Neural cell (in vitro differentiated cells): ENCODE measurements at regions not wholly inside any gene's neighbourhood (a gene's known extent, or its start where the extent isn't known, plus 50 kb on each side); places are given as distances from the start of the nearest gene placed in this dataset.

ENCODE experiments used
- H2AFZ ChIP-seq: fragments of 200-600, 300-800 bp; sonication (generic), shearing (Covaris generic); 2 replicates; pipeline ENCODE4 v1.6.0; 2014; ENCODE audit warnings: low read depth, mild to moderate bottlenecking, antibody characterized with exemption, low read length, moderate library complexity
- H3F3A ChIP-seq: fragments of 200-600 bp; shearing (Covaris generic); 2 replicates; pipeline ENCODE4 v1.6.1; 2016; ENCODE audit warnings: mild to moderate bottlenecking, moderate library complexity, mixed read lengths, antibody characterized with exemption, low read length; ENCODE audit not compliant: insufficient read depth, poor library complexity, severe bottlenecking
- H3K27ac ChIP-seq: fragments of 200-600, 300-800 bp; sonication (generic), shearing (Covaris generic); 2 replicates; pipeline ENCODE4 v1.5.1; 2014; ENCODE audit warnings: mild to moderate bottlenecking, low read length, moderate library complexity
- H3K27me3 ChIP-seq: fragments of 300-800, 200-600 bp; sonication (generic), shearing (Covaris generic); 2 replicates; pipeline ENCODE4 v1.6.0; 2014; ENCODE audit warnings: mild to moderate bottlenecking, low read depth, low read length, moderate library complexity; ENCODE audit not compliant: insufficient read depth
- H3K36me3 ChIP-seq: fragments of 300-800, 200-600 bp; sonication (generic), shearing (Covaris generic); 2 replicates; pipeline ENCODE4 v1.5.1; 2014; ENCODE audit warnings: mild to moderate bottlenecking, antibody characterized with exemption, low read length, moderate library complexity; ENCODE audit not compliant: insufficient read depth
- H3K4me2 ChIP-seq: fragments of 300-800, 200-600 bp; sonication (generic), shearing (Covaris generic); 2 replicates; pipeline ENCODE4 v1.6.0; 2014; ENCODE audit warnings: mild to moderate bottlenecking, low read length
- H3K4me3 ChIP-seq: fragments of 300-800, 200-600 bp; sonication (generic), shearing (Covaris generic); 2 replicates; pipeline ENCODE4 v1.5.1; 2014; ENCODE audit warnings: mild to moderate bottlenecking, low read length, moderate library complexity
- H3K79me2 ChIP-seq: fragments of 200-600 bp; shearing (Covaris generic); replicated peaks from 2 replicates; pipeline ENCODE4 v1.6.0; 2014; ENCODE audit warnings: mild to moderate bottlenecking, low read length, moderate library complexity; ENCODE audit not compliant: insufficient read depth
- H3K9ac ChIP-seq: fragments of 300-800, 200-600 bp; sonication (generic), shearing (Covaris generic); 2 replicates; pipeline ENCODE4 v1.6.1; 2016; ENCODE audit warnings: mild to moderate bottlenecking, low read length, mixed read lengths
- H3K9me2 ChIP-seq: fragments of 200-600 bp; shearing (Covaris generic); 2 replicates; pipeline ENCODE4 v1.6.1; 2016; ENCODE audit warnings: mild to moderate bottlenecking, low read length, mixed read lengths; ENCODE audit not compliant: insufficient read depth
- H3K9me3 ChIP-seq: fragments of 200-600, 300-800 bp; sonication (generic), shearing (Covaris generic); 2 replicates; pipeline ENCODE4 v1.6.1; 2016; ENCODE audit warnings: mild to moderate bottlenecking, mixed run types, low read length, moderate library complexity, mixed read lengths
- H4K20me1 ChIP-seq: fragments of 200-600 bp; shearing (Covaris generic); 2 replicates; pipeline ENCODE4 v1.6.1; 2016; ENCODE audit warnings: mild to moderate bottlenecking, mixed run types; ENCODE audit not compliant: insufficient read depth
- EP300 ChIP-seq: fragments of 450-650 bp; conservative IDR thresholded peaks from 2 replicates; pipeline ENCODE4 v1.6.1; 2014; ENCODE audit warnings: antibody characterized with exemption, mild to moderate bottlenecking, moderate library complexity; ENCODE audit not compliant: poor library complexity, severe bottlenecking
- MXI1 ChIP-seq: fragments of 450-650 bp; conservative IDR thresholded peaks from 2 replicates; pipeline ENCODE4 v1.6.1; 2014; ENCODE audit warnings: antibody characterized with exemption, mild to moderate bottlenecking; ENCODE audit not compliant: poor library complexity, severe bottlenecking
- POLR2AphosphoS5 ChIP-seq: IDR thresholded peaks from 2 replicates; pipeline ENCODE4 v1.6.1; 2012
- RAD21 ChIP-seq: fragments of 450-650 bp; conservative IDR thresholded peaks from 2 replicates; pipeline ENCODE4 v1.6.1; 2014; ENCODE audit warnings: antibody characterized with exemption, mild to moderate bottlenecking, moderate library complexity
- SMC3 ChIP-seq: fragments of 450-650 bp; conservative IDR thresholded peaks from 2 replicates; pipeline ENCODE4 v1.6.1; 2014; ENCODE audit warnings: antibody characterized with exemption, mild to moderate bottlenecking, moderate library complexity; ENCODE audit not compliant: poor library complexity
- TAF1 ChIP-seq: IDR thresholded peaks from 2 replicates; pipeline ENCODE4 v1.6.1; 2012; ENCODE audit warnings: low read depth
- TF ChIP-seq, protein P1 (sequence below): fragments of 450-650 bp; IDR thresholded peaks from 2 replicates; pipeline ENCODE4 v1.5.1; 2014; ENCODE audit warnings: antibody characterized with exemption, mild to moderate bottlenecking, moderate library complexity; ENCODE audit not compliant: poor library complexity, severe bottlenecking
- TF ChIP-seq, protein P2 (sequence below): IDR thresholded peaks from 2 replicates; pipeline ENCODE4 v1.6.1; 2012; ENCODE audit warnings: borderline replicate concordance

DNA sequence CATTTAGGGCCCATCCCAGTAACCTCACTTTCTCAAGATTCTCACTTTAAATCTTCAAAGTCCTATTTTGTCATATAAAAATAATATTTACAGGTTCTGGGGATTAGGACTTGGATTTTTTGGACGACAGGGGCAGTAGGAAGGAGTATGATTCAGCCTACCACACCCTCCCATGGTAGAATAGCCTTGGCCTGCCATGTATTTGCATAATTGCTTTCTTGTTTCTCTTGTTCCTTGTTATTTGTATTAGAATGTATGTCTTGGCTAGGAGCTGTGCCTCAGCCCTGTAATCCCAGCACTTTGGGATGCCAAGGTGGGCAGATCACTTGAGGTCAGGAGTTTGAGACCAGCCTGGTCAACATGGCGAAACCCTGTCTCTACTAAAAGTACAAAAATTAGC is 92.5 kb downstream of the ELAPOR2 start:
- Histone ChIP-seq H4K20me1 (no peaks in the 10 kb centered on the region), H3K27me3 (no peaks in the 10 kb centered on the region), H3K4me3 (no peak overlapping the region), H3K4me2 (no peak overlapping the region), H3K9me2 (no peaks in the 10 kb centered on the region), H3K79me2 (peaks cover 5% of the 10 kb centered on the region), H3K27ac (no peak overlapping the region), H3F3A (no peaks in the 10 kb centered on the region), H3K36me3 (no peaks in the 10 kb centered on the region), H3K9me3 (no peaks in the 10 kb centered on the region), H2AFZ (no peak overlapping the region), H3K9ac (no peak overlapping the region)
- TF ChIP-seq TAF1 (no peak), SMC3 (no peak), EP300 (no peak), POLR2AphosphoS5 (no peak)
- TF ChIP-seq, protein P1, sequence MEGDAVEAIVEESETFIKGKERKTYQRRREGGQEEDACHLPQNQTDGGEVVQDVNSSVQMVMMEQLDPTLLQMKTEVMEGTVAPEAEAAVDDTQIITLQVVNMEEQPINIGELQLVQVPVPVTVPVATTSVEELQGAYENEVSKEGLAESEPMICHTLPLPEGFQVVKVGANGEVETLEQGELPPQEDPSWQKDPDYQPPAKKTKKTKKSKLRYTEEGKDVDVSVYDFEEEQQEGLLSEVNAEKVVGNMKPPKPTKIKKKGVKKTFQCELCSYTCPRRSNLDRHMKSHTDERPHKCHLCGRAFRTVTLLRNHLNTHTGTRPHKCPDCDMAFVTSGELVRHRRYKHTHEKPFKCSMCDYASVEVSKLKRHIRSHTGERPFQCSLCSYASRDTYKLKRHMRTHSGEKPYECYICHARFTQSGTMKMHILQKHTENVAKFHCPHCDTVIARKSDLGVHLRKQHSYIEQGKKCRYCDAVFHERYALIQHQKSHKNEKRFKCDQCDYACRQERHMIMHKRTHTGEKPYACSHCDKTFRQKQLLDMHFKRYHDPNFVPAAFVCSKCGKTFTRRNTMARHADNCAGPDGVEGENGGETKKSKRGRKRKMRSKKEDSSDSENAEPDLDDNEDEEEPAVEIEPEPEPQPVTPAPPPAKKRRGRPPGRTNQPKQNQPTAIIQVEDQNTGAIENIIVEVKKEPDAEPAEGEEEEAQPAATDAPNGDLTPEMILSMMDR, result no peak
- TF ChIP-seq, protein P2, sequence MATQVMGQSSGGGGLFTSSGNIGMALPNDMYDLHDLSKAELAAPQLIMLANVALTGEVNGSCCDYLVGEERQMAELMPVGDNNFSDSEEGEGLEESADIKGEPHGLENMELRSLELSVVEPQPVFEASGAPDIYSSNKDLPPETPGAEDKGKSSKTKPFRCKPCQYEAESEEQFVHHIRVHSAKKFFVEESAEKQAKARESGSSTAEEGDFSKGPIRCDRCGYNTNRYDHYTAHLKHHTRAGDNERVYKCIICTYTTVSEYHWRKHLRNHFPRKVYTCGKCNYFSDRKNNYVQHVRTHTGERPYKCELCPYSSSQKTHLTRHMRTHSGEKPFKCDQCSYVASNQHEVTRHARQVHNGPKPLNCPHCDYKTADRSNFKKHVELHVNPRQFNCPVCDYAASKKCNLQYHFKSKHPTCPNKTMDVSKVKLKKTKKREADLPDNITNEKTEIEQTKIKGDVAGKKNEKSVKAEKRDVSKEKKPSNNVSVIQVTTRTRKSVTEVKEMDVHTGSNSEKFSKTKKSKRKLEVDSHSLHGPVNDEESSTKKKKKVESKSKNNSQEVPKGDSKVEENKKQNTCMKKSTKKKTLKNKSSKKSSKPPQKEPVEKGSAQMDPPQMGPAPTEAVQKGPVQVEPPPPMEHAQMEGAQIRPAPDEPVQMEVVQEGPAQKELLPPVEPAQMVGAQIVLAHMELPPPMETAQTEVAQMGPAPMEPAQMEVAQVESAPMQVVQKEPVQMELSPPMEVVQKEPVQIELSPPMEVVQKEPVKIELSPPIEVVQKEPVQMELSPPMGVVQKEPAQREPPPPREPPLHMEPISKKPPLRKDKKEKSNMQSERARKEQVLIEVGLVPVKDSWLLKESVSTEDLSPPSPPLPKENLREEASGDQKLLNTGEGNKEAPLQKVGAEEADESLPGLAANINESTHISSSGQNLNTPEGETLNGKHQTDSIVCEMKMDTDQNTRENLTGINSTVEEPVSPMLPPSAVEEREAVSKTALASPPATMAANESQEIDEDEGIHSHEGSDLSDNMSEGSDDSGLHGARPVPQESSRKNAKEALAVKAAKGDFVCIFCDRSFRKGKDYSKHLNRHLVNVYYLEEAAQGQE, result no peak

DNA sequence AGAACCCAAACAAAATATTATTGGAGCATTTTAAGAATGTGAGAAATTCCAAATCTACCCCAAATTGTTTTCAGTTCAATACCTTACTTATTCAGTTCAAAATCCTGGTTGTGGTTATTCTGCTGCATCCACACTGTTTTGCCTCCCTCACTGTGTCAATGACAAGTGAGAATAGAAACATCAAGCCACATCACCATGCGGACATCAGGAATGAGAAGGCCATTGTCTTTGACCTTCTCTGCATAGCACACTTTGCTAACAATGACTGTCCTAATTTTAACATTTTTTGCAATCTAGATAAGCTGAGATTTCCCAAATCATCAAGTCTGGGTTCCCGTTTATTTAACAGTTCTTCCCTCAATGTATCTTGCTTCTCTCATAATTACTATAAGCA is 93.7 kb downstream of the ELAPOR2 start:
- Histone ChIP-seq H3K27me3 (no peaks in the 10 kb centered on the region), H3K4me2 (no peak overlapping the region), H3K4me3 (no peak overlapping the region), H3K9ac (no peak overlapping the region), H3K9me2 (no peaks in the 10 kb centered on the region), H2AFZ (no peak overlapping the region), H3K27ac (no peak overlapping the region), H3K9me3 (no peaks in the 10 kb centered on the region), H3F3A (no peaks in the 10 kb centered on the region), H4K20me1 (no peaks in the 10 kb centered on the region), H3K79me2 (peaks cover 5% of the 10 kb centered on the region), H3K36me3 (no peaks in the 10 kb centered on the region)
- no peak for TF ChIP-seq SMC3
- no peak for TF ChIP-seq RAD21

DNA sequence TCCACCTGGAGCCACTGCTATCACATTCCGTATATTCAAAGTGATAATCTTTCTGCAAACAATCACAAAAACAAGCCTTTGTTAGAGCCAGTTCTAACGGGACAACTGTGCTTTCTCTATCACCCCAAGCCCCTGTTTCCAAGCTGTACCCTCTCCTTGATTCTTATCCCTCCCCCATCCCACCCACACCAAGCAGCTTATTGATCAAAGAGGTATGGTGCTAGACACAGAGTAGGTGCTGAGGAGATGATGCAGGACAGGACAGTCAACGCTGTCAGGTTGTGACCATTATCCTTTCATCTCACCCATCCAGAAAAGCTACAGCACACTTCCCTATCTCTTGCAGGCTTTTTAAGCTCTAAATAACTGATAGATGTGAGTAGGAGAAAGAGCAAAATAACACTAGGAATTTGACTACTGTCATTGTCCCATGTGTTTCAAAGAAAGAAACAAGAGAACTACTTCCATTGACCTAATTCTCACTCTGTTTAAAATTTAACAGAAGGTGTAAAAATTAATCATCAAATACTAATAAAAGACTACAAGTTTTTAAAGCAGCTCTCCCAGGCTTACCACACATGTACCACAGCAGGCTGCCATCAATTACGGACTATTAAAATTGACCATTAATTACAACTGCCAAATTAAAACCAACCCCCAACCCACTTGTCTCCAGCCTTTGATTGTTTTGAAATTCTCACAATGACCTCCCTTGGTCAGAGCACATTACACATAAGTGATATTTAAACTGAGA is 94.3 kb downstream of the ELAPOR2 start:
- no peaks in the 10 kb centered on the region for H3K9me2 ChIP-seq
- H3K4me2 ChIP-seq, result no peak overlapping the region
- TF ChIP-seq SMC3 (no peak), MXI1 (no peak)
- no peaks in the 10 kb centered on the region for H4K20me1 ChIP-seq
- no peaks in the 10 kb centered on the region for H3K36me3 ChIP-seq
- H2AFZ ChIP-seq, result no peak overlapping the region
- H3K9me3 ChIP-seq, result no peaks in the 10 kb centered on the region
- H3K79me2 ChIP-seq, result peaks cover 5% of the 10 kb centered on the region
- no peak overlapping the region for H3K9ac ChIP-seq
- no peaks in the 10 kb centered on the region for H3F3A ChIP-seq
- no peak overlapping the region for H3K4me3 ChIP-seq
- no peaks in the 10 kb centered on the region for H3K27me3 ChIP-seq
- H3K27ac ChIP-seq, result no peak overlapping the region
